ENCODE measurements at regions not wholly inside any gene's neighbourhood (a gene's known extent, or its start where the extent isn't known, plus 50 kb on each side); places are given as distances from the start of the nearest gene placed in this dataset.
"Not testable (repeated sequence)": the region's sequence is repeated elsewhere in the genome, so short reads cannot be mapped to it uniquely, and the experiment has no call there.

GRCh38 chr5:2349768-2350167 lies 401.7 kb downstream of the IRX2 start:
- TF ChIP-seq CTCF, POLR2A (IDR thresholded peaks at IDR 0.05): not testable (repeated sequence)

All from lower leg skin (tissue), 3 donors.